Immature natural killer cell (primary cell): ENCODE measurements at regions not wholly inside any gene's neighbourhood (a gene's known extent, or its start where the extent isn't known, plus 50 kb on each side); places are given as distances from the start of the nearest gene placed in this dataset.
"Not testable (repeated sequence)": the region's sequence is repeated elsewhere in the genome, so short reads cannot be mapped to it uniquely, and the experiment has no call there.

ENCODE experiments used
- DNase-seq, 3 donors: peaks; one replicate each; pipeline ENCODE4 v3.0.0; 2022; ENCODE audit warnings: mixed read lengths in 1 of 3
- H3K27ac Mint-ChIP-seq, 6 donors: one replicate each; pipeline ENCODE4 v1.8.0; 2020; ENCODE audit warnings: mixed read lengths in 6 of 6, mild to moderate bottlenecking in 5 of 6, inconsistent platforms in 4 of 6, moderate library complexity in 3 of 6
- H3K27me3 Mint-ChIP-seq, 3 donors: one replicate each; pipeline ENCODE4 v1.8.0; 2020 to 2021; ENCODE audit warnings: low read depth in 3 of 3, mild to moderate bottlenecking in 3 of 3, mixed read lengths in 3 of 3, moderate library complexity in 3 of 3, inconsistent platforms in 1 of 3
- H3K36me3 Mint-ChIP-seq, 3 donors: one replicate each; pipeline ENCODE4 v1.8.0; 2020; ENCODE audit warnings: mixed read lengths in 3 of 3, inconsistent platforms in 2 of 3, mild to moderate bottlenecking in 2 of 3
- H3K4me1 Mint-ChIP-seq, 2 donors: one replicate each; pipeline ENCODE4 v1.8.0; 2020; ENCODE audit warnings: inconsistent platforms in 2 of 2, mild to moderate bottlenecking in 2 of 2, mixed read lengths in 2 of 2, moderate library complexity in 1 of 2
- H3K4me3 Mint-ChIP-seq, 5 donors: one replicate each; pipeline ENCODE4 v1.8.0; 2020; ENCODE audit warnings: mild to moderate bottlenecking in 5 of 5, mixed read lengths in 5 of 5, inconsistent platforms in 3 of 5, moderate library complexity in 3 of 5
- H3K9me3 Mint-ChIP-seq, 6 donors: one replicate each; pipeline ENCODE4 v1.8.0; 2020; ENCODE audit warnings: mild to moderate bottlenecking in 6 of 6, mixed read lengths in 6 of 6, inconsistent platforms in 4 of 6, moderate library complexity in 3 of 6

GRCh38 chr1:157301477-157302198, 163.4 kb upstream of the ETV3 start:
- H3K27me3 Mint-ChIP-seq: peaks cover 4 to 8% (median 5%) of the 10 kb centered on the region in 3 donors
- no peak overlapping the region for H3K4me3 Mint-ChIP-seq
- H3K36me3 Mint-ChIP-seq: no peaks in the 10 kb centered on the region
- no peaks in the 10 kb centered on the region for H3K4me1 Mint-ChIP-seq
- no peaks in the 10 kb centered on the region for H3K9me3 Mint-ChIP-seq
- no peak for DNase-seq
- H3K27ac Mint-ChIP-seq: no peak overlapping the region

DNA sequence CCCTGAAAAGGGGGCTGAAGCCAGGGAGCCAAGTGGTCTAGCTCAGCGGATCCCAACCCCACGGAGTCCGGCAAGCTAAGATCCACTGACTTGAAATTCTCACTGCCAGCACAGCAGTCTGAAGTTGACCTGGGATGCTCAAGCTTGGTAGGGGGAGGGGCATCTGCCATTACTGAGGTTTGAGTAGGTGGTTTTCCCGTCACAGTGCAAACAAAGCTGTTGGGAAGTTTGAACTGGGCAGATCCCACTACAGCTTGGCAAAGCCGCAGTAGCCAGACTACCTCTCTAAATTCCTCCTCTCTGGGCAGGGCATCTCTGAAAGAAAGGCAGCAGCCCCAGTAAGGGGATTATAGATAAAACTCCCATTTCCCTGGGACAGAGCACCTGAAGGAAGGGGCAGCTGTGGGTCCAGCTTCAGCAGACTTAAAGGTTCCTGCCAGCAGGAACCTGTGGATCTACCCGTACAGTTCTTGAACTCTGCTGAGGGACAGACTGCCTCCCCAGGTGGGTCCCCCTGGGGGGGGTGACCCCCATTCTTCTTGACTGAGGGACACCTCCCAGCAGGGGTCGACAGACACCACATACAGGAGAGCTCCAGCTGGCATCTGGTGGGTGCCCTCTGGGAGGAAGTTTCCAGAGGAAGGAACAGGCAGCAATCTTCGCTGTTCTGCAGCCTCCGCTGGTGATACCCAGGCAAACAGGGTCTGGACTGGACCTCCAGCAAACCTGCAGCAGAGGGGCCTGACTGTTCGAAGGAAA, 156.4 kb upstream of the ETV3 start:
- H3K4me3 Mint-ChIP-seq, H3K4me1 Mint-ChIP-seq, DNase-seq, H3K9me3 Mint-ChIP-seq, H3K27ac Mint-ChIP-seq, H3K36me3 Mint-ChIP-seq: not testable (repeated sequence)
- H3K27me3 Mint-ChIP-seq: peaks cover 8 to 23% (median 10%) of the 10 kb centered on the region in 3 donors

DNA sequence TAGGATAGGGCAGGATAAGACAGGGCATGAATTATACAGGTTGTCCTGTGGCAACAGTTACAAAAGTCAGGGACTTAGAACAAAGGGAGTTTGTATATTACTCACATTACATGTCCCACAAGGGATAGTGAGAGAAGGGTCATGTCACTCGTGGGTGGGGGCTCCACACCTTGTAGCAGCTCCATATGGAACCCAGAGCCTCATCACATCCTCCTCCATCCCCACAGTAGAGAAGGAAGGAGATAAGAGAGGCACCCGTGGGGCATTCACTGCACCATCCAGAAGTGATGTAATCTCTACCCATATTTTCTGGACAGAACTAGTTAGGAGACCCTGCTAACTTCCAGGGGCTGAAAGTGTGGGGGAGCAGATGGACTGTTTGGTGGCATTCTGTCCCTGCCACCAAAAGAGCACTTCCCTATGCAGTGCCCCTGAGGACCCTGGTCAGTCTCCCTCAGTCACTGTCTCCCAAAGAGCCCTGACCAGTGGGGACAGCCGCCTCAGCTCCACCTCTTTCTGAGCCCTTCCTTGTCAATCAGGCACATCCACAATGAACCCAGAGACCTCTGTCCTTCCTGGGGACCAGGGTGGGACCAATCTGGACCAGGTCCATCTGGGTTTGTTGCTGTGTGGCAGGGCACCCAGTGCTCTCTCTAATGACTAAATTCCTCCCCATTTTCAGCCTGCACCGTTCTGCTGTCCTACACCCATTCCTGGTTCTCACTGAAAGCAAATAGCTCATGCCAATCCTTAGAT, 154.8 kb upstream of the ETV3 start:
- no peaks in the 10 kb centered on the region for H3K36me3 Mint-ChIP-seq
- DNase-seq: no peak
- H3K9me3 Mint-ChIP-seq: no peaks in the 10 kb centered on the region
- no peak overlapping the region for H3K27ac Mint-ChIP-seq
- no peak overlapping the region for H3K4me3 Mint-ChIP-seq
- H3K27me3 Mint-ChIP-seq: peaks cover 6 to 27% (median 12%) of the 10 kb centered on the region in 3 donors
- H3K4me1 Mint-ChIP-seq: no peaks in the 10 kb centered on the region

DNA sequence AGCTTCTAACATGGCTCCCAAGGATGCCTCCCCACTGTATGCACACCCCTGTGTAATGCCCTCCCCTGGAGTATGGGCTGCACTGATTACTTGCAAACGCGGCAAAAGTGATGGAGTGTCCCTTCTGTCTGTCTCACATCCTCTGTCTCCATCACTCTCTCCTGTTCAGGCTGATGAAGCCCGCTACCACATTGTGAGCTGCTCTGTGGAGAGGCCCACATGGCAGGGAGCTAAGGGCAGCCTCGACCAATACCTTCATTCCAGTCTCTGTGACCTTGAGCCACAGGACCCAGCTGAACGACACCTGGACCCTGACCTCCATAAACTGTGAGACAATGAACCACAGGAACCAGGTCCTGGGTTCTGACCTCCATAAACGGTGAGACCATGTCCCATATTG, 154.1 kb upstream of the ETV3 start:
- Mint-ChIP-seq H3K4me3 (no peak overlapping the region), H3K4me1 (no peaks in the 10 kb centered on the region), H3K9me3 (no peaks in the 10 kb centered on the region), H3K27ac (no peak overlapping the region), H3K36me3 (no peaks in the 10 kb centered on the region), H3K27me3 (peaks cover 6 to 27% (median 9%) of the 10 kb centered on the region in 3 donors)
- DNase-seq: no peak

DNA sequence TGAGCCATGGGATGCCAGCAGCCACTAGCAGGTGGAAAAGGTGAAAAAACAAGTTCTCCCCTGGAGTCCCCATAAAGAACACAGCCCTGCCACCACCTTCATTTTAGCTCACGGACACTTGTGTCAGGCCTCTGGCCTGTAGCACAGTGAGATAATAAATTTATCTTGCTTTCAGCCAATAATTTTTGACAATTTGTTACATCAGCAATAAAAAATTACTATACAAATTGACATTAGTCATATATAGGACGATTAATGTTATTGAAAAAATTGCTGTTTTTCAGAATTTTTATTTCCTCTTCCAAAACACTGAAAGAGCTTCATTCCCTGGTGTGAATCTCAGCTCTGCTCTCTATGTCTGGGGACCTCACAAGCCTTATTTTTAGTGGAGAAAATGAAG, 152.9 kb upstream of the ETV3 start:
- Mint-ChIP-seq H3K9me3 (no peaks in the 10 kb centered on the region), H3K36me3 (no peaks in the 10 kb centered on the region), H3K4me1 (no peaks in the 10 kb centered on the region), H3K27ac (no peak overlapping the region), H3K27me3 (peaks cover 3 to 22% (median 7%) of the 10 kb centered on the region in 3 donors), H3K4me3 (no peak overlapping the region)
- no peak for DNase-seq

- H3K4me1 Mint-ChIP-seq: no peaks in the 10 kb centered on the region
- peaks cover 6 to 12% (median 7%) of the 10 kb centered on the region in 3 donors for H3K27me3 Mint-ChIP-seq
These were observed 151.4 kb upstream of the ETV3 start for GRCh38 chr1:157289424-157290105.

DNA sequence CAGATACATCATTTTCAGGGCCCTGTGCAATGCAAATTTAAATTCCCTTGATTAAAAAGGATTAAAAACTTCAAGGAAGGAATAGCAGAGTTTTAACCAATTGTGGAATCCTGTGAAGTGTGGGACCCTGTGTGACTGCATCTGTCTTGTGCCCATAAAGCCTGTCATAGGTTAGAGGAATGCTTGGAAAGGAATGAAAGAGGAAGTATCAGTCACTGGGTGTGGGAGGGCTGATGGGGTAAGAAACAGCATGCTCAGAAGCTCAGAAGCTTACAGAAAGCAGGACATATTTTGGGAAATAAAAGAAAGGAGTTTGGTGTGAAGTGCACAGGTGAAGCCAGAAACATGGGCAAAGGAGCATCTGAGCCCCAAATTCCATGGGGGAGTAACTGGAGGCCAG, 150.8 kb upstream of the ETV3 start:
- H3K36me3 Mint-ChIP-seq: no peaks in the 10 kb centered on the region
- H3K27me3 Mint-ChIP-seq: peaks cover 6 to 12% (median 7%) of the 10 kb centered on the region in 3 donors
- no peaks in the 10 kb centered on the region for H3K9me3 Mint-ChIP-seq
- DNase-seq: no peak
- no peak overlapping the region for H3K27ac Mint-ChIP-seq
- H3K4me1 Mint-ChIP-seq: no peaks in the 10 kb centered on the region
- no peak overlapping the region for H3K4me3 Mint-ChIP-seq

More at GRCh38 chr1:157289424-157290105, 151.4 kb upstream of the ETV3 start:
- no peaks in the 10 kb centered on the region for H3K9me3 Mint-ChIP-seq
- no peak overlapping the region for H3K27ac Mint-ChIP-seq
- no peak overlapping the region for H3K4me3 Mint-ChIP-seq
- DNase-seq: no peak
- no peaks in the 10 kb centered on the region for H3K36me3 Mint-ChIP-seq

- Mint-ChIP-seq H3K27me3 (peaks cover 6 to 14% (median 7%) of the 10 kb centered on the region in 3 donors), H3K4me3 (no peak overlapping the region)
These were observed 150.3 kb upstream of the ETV3 start for GRCh38 chr1:157288492-157288891.

DNA sequence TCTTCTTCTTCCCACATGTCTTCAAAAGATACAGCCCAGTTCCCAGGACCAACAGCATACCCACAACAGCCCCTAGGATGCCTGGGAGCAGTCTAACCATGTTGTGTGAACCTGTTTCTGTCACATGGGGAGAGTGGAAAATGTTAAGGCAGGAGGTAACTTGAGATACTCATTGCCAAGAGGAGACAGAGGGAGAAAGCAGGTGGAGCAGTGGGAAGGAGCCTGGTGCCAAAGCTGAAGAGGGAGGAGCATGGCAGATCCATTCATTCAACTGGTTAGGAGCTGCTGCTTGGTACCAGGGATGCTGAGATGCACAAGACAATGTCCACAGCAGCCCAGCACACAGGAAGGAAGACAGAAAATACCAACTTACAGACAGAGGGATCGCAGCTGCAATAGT, 149.8 kb upstream of the ETV3 start:
- Mint-ChIP-seq H3K36me3 (no peaks in the 10 kb centered on the region), H3K4me3 (no peak overlapping the region), H3K4me1 (no peaks in the 10 kb centered on the region), H3K27me3 (peaks cover 4 to 16% (median 7%) of the 10 kb centered on the region in 3 donors), H3K27ac (no peak overlapping the region), H3K9me3 (no peaks in the 10 kb centered on the region)
- DNase-seq: no peak

More at GRCh38 chr1:157288492-157288891, 150.3 kb upstream of the ETV3 start:
- no peaks in the 10 kb centered on the region for H3K36me3 Mint-ChIP-seq
- DNase-seq: no peak
- no peaks in the 10 kb centered on the region for H3K9me3 Mint-ChIP-seq
- H3K27ac Mint-ChIP-seq: no peak overlapping the region
- no peaks in the 10 kb centered on the region for H3K4me1 Mint-ChIP-seq

- no peak for DNase-seq
- Mint-ChIP-seq H3K27me3 (peaks cover 4 to 17% (median 5%) of the 10 kb centered on the region in 3 donors), H3K4me3 (no peak overlapping the region), H3K4me1 (no peaks in the 10 kb centered on the region), H3K36me3 (no peaks in the 10 kb centered on the region), H3K27ac (no peak overlapping the region), H3K9me3 (no peaks in the 10 kb centered on the region)
These were observed 149.3 kb upstream of the ETV3 start for GRCh38 chr1:157287462-157287861.

GRCh38 chr1:157286646-157287420, 148.6 kb upstream of the ETV3 start:
- DNase-seq: no peak
- Mint-ChIP-seq H3K27ac (no peak overlapping the region), H3K9me3 (no peaks in the 10 kb centered on the region), H3K27me3 (peaks cover 4 to 12% (median 4%) of the 10 kb centered on the region in 3 donors), H3K4me1 (no peaks in the 10 kb centered on the region), H3K36me3 (no peaks in the 10 kb centered on the region), H3K4me3 (no peak overlapping the region)

DNA sequence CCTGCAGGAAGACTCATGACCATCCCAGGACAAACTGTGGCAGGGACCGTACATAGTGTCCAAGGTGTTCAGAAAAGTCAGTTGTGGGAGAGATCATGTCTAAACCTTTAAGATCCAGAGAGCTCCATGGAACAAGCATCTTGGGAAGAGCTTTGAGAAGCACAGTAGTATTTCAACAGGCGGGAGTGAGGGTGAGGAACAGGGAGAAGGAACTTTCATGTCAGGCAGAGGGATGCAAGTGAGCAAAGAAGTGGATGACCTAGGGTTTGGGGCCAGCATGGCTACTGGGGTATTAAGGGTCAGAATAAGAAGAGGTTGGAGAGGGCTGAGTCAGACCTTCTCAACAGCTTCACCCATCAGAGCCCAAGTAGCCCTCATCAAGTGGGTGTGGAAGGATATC, 147.9 kb upstream of the ETV3 start:
- H3K27me3 Mint-ChIP-seq: peaks cover 2 to 14% (median 6%) of the 10 kb centered on the region in 3 donors
- H3K27ac Mint-ChIP-seq: peak overlapping the region in 1 of 6 donors; percentile 52

DNA sequence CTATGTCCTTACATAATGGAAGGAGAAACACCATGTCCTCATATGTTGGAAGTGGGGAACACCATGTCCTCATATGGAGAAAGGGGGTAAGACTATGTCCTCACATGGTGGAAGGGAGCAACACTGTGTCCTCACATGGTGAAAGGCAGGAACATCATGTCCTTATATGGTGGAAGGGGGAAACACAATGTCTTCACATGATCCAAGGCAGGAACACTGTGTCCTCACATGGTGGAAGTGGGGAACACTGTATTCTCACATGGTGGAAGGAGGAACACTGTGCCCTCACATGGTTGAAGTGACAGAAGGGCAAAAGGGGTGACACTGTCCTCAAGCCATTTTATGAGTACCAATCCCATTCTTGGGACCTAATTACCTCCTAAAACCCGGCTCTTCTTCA, 146.3 kb upstream of the ETV3 start:
- no peaks in the 10 kb centered on the region for H3K4me1 Mint-ChIP-seq
- H3K36me3 Mint-ChIP-seq: no peaks in the 10 kb centered on the region
- no peak for DNase-seq
- no peak overlapping the region for H3K27ac Mint-ChIP-seq
- H3K27me3 Mint-ChIP-seq: peaks cover 2 to 14% (median 11%) of the 10 kb centered on the region in 3 donors
- H3K9me3 Mint-ChIP-seq: no peaks in the 10 kb centered on the region
- H3K4me3 Mint-ChIP-seq: no peak overlapping the region

More for the DNA sequence above, 147.9 kb upstream of the ETV3 start:
- no peaks in the 10 kb centered on the region for H3K36me3 Mint-ChIP-seq
- H3K4me1 Mint-ChIP-seq: no peaks in the 10 kb centered on the region
- DNase-seq: no peak
- no peak overlapping the region for H3K4me3 Mint-ChIP-seq
- H3K9me3 Mint-ChIP-seq: no peaks in the 10 kb centered on the region
